Tibial nerve (tissue), 4 donors: ENCODE measurements at regions not wholly inside any gene's neighbourhood (a gene's known extent, or its start where the extent isn't known, plus 50 kb on each side); places are given as distances from the start of the nearest gene placed in this dataset.

Experiments used
- EP300 ChIP-seq, 2 donors: sonication (generic); formaldehyde crosslinking; IDR thresholded peaks; one replicate each; pipeline ENCODE4 v1.6.1; 2017; ENCODE audit warnings: antibody characterized with exemption in 2 of 2, mild to moderate bottlenecking in 1 of 2
- POLR2A ChIP-seq, 2 donors: fragments of 450-650 bp; IDR thresholded peaks; one replicate each; pipeline ENCODE4 v1.6.1; 2017; ENCODE audit warnings: antibody characterized with exemption in 2 of 2, mild to moderate bottlenecking in 2 of 2, moderate library complexity in 2 of 2
- TF ChIP-seq, protein P1 (sequence below), 5 experiments: fragments of 200-600 bp in 3 of 5; fragments of 450-650 bp in 2 of 5; sonication (generic) in 3 of 5; IDR thresholded peaks; one replicate each; pipeline ENCODE4 v1.5.1; 2016 to 2019; ENCODE audit warnings: antibody characterized with exemption in 5 of 5, mild to moderate bottlenecking in 3 of 5, moderate library complexity in 2 of 5

DNA sequence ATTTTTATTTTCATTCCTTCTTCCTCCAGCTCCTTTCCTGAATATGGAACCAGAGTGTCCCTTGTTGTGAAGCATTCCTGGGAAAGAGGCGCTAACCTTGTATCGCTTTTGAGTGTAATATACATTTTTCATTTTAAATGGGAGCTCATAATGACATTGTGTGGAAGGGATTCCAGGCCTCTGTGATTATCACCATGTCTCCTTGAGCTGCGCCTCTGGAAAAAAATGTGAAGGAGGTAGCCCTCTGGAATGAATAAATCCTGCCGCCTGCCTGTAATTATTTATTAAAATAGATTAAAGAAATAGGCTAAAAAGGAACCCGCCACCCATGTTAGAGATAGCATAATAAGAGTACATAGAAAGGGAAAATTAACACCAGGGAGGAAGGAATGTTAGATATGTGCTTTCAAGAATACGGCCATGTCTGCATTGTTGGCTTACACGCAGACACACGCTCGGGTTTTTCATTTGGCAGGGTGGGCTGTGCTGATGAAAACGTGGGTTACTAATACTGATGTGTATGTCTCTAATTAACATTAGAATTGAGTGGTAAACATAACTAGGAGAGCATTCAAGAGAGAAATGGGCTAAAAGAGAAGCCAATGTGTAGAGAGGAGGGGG lies 138.5 kb downstream of the LINC00237 start:
- TF ChIP-seq, protein P1, sequence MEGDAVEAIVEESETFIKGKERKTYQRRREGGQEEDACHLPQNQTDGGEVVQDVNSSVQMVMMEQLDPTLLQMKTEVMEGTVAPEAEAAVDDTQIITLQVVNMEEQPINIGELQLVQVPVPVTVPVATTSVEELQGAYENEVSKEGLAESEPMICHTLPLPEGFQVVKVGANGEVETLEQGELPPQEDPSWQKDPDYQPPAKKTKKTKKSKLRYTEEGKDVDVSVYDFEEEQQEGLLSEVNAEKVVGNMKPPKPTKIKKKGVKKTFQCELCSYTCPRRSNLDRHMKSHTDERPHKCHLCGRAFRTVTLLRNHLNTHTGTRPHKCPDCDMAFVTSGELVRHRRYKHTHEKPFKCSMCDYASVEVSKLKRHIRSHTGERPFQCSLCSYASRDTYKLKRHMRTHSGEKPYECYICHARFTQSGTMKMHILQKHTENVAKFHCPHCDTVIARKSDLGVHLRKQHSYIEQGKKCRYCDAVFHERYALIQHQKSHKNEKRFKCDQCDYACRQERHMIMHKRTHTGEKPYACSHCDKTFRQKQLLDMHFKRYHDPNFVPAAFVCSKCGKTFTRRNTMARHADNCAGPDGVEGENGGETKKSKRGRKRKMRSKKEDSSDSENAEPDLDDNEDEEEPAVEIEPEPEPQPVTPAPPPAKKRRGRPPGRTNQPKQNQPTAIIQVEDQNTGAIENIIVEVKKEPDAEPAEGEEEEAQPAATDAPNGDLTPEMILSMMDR (IDR thresholded peaks at IDR 0.05): no peak
- no peak for TF ChIP-seq POLR2A (IDR thresholded peaks at IDR 0.05)
- no peak for TF ChIP-seq EP300 (IDR thresholded peaks at IDR 0.05)
